HCT116 (cell line): ENCODE measurements at regions not wholly inside any gene's neighbourhood (a gene's known extent, or its start where the extent isn't known, plus 50 kb on each side); places are given as distances from the start of the nearest gene placed in this dataset.

Experiments
- ATF3 ChIP-seq: IDR thresholded peaks from 2 replicates; pipeline ENCODE4 v1.6.1; 2012
- CTCF ChIP-seq, 3 experiments: fragments of 200-600 bp in 1 of 3; sonication (generic) in 1 of 3; IDR thresholded peaks in 2 of 3; conservative IDR thresholded peaks in 1 of 3; 2 replicates each; pipeline ENCODE4 v1.5.1; 2012 to 2017; ENCODE audit warnings: low read depth in 2 of 3, low read length in 2 of 3, antibody characterized with exemption in 1 of 3, borderline replicate concordance in 1 of 3, control low read depth in 1 of 3, mild to moderate bottlenecking in 1 of 3, mixed read lengths in 1 of 3, mixed run types in 1 of 3, moderate library complexity in 1 of 3; ENCODE audit not compliant: insufficient read depth in 1 of 3
- EGR1 ChIP-seq: IDR thresholded peaks from 2 replicates; pipeline ENCODE4 v1.6.1; 2012; ENCODE audit warnings: low read depth
- ELF1 ChIP-seq: IDR thresholded peaks from 2 replicates; pipeline ENCODE4 v1.6.1; 2012; ENCODE audit warnings: low read depth, borderline replicate concordance

GRCh38 chr2:33913071-33913616 lies 314.0 kb upstream of the FAM98A start:
- TF ChIP-seq CTCF (IDR thresholded peaks at IDR 0.05 in 2 of 3, conservative IDR thresholded peaks at IDR 0.05 in 1 of 3; ENCODE audit: borderline replicate concordance in 1 of 3, insufficient read depth in 1 of 3, low read depth in 2 of 3, low read length in 2 of 3) = no peak
- TF ChIP-seq ATF3 = no peak
- TF ChIP-seq ELF1 = no peak
- no peak for TF ChIP-seq EGR1
